ENCODE measurements at regions not wholly inside any gene's neighbourhood (a gene's known extent, or its start where the extent isn't known, plus 50 kb on each side); places are given as distances from the start of the nearest gene placed in this dataset.
"Not testable (repeated sequence)": the region's sequence is repeated elsewhere in the genome, so short reads cannot be mapped to it uniquely, and the experiment has no call there.

- Histone ChIP-seq H4K20me1 (ENCODE audit: insufficient read depth, low read length) (no peaks in the 10 kb centered on the region), H3F3A (ENCODE audit: insufficient read depth, low read length) (no peaks in the 10 kb centered on the region), H3K9ac (ENCODE audit: low read length) (no peak overlapping the region), H3K79me2 (ENCODE audit: low read length) (no peaks in the 10 kb centered on the region), H3K9me3 (replicated peaks; ENCODE audit: insufficient read depth, low read length) (no peaks in the 10 kb centered on the region), H3K27ac (ENCODE audit: low read length) (no peak overlapping the region), H2AFZ (ENCODE audit: low read length) (no peak overlapping the region), H3K4me1 (ENCODE audit: low read length) (peaks cover 4% of the 10 kb centered on the region; the same call in 1 of the 2 replicates), H3K4me3 (ENCODE audit: low read length) (no peak overlapping the region), H3K27me3 (replicated peaks; ENCODE audit: insufficient read depth, low read length) (no peaks in the 10 kb centered on the region), H3K9me2 (replicated peaks; ENCODE audit: insufficient read depth, low read length) (no peaks in the 10 kb centered on the region), H3K4me2 (ENCODE audit: low read depth, low read length) (no peak overlapping the region), H3K36me3 (replicated peaks; ENCODE audit: insufficient read depth, low read length) (no peaks in the 10 kb centered on the region)
- TF ChIP-seq EZH2 (optimal IDR thresholded peaks at IDR 0.05; ENCODE audit: low read depth, low read length) (no peak), EZH2phosphoT487 (IDR thresholded peaks at IDR 0.05; ENCODE audit: low read length) (no peak), CTCF (IDR thresholded peaks at IDR 0.05; ENCODE audit: low read length) (no peak)
- no peak for DNase-seq
These were observed 79.1 kb upstream of the FAN1 start for GRCh38 chr15:30824518-30825195.

- Histone ChIP-seq H3K4me1 (ENCODE audit: low read length) (peaks cover 2% of the 10 kb centered on the region; the same call in 1 of the 2 replicates), H3K27ac (ENCODE audit: low read length) (no peak overlapping the region), H3K9me2 (replicated peaks; ENCODE audit: insufficient read depth, low read length) (no peaks in the 10 kb centered on the region), H3K4me3 (ENCODE audit: low read length) (no peak overlapping the region), H3K4me2 (ENCODE audit: low read depth, low read length) (no peak overlapping the region), H2AFZ (ENCODE audit: low read length) (no peak overlapping the region), H3K36me3 (replicated peaks; ENCODE audit: insufficient read depth, low read length) (no peaks in the 10 kb centered on the region), H3F3A (ENCODE audit: insufficient read depth, low read length) (no peaks in the 10 kb centered on the region), H3K9me3 (replicated peaks; ENCODE audit: insufficient read depth, low read length) (no peaks in the 10 kb centered on the region), H3K79me2 (ENCODE audit: low read length) (0 out of 2 replicates have a peak, but pooled peaks cover 6% of the 10 kb centered on the region), H4K20me1 (ENCODE audit: insufficient read depth, low read length) (no peaks in the 10 kb centered on the region), H3K27me3 (replicated peaks; ENCODE audit: insufficient read depth, low read length) (no peaks in the 10 kb centered on the region), H3K9ac (ENCODE audit: low read length) (no peak overlapping the region)
- TF ChIP-seq EZH2phosphoT487 (IDR thresholded peaks at IDR 0.05; ENCODE audit: low read length) (no peak), CTCF (IDR thresholded peaks at IDR 0.05; ENCODE audit: low read length) (no peak), EZH2 (optimal IDR thresholded peaks at IDR 0.05; ENCODE audit: low read depth, low read length) (no peak)
- no peak for DNase-seq
These were observed 76.0 kb upstream of the FAN1 start for GRCh38 chr15:30827625-30828303.

GRCh38 chr15:30828304-30828639, 75.4 kb upstream of the FAN1 start:
- not testable (repeated sequence) for H3K9ac ChIP-seq (ENCODE audit: low read length); H4K20me1 ChIP-seq (ENCODE audit: insufficient read depth, low read length); H3K27ac ChIP-seq (ENCODE audit: low read length); H3K9me2 ChIP-seq (replicated peaks; ENCODE audit: insufficient read depth, low read length); H3K27me3 ChIP-seq (replicated peaks; ENCODE audit: insufficient read depth, low read length); H3K9me3 ChIP-seq (replicated peaks; ENCODE audit: insufficient read depth, low read length); H3F3A ChIP-seq (ENCODE audit: insufficient read depth, low read length); H3K79me2 ChIP-seq (ENCODE audit: low read length); H3K36me3 ChIP-seq (replicated peaks; ENCODE audit: insufficient read depth, low read length); H3K4me2 ChIP-seq (ENCODE audit: low read depth, low read length); H2AFZ ChIP-seq (ENCODE audit: low read length); DNase-seq; H3K4me3 ChIP-seq (ENCODE audit: low read length); H3K4me1 ChIP-seq (ENCODE audit: low read length)

- Histone ChIP-seq H3K4me3 (ENCODE audit: low read length) (no peak overlapping the region), H3K27me3 (replicated peaks; ENCODE audit: insufficient read depth, low read length) (no peaks in the 10 kb centered on the region), H3K27ac (ENCODE audit: low read length) (no peak overlapping the region), H3K4me1 (ENCODE audit: low read length) (no peaks in the 10 kb centered on the region), H3K4me2 (ENCODE audit: low read depth, low read length) (no peak overlapping the region), H2AFZ (ENCODE audit: low read length) (no peak overlapping the region), H3K9ac (ENCODE audit: low read length) (no peak overlapping the region), H4K20me1 (ENCODE audit: insufficient read depth, low read length) (no peaks in the 10 kb centered on the region), H3F3A (ENCODE audit: insufficient read depth, low read length) (no peaks in the 10 kb centered on the region), H3K79me2 (ENCODE audit: low read length) (0 out of 2 replicates have a peak, but pooled peaks cover 6% of the 10 kb centered on the region), H3K9me2 (replicated peaks; ENCODE audit: insufficient read depth, low read length) (no peaks in the 10 kb centered on the region), H3K36me3 (replicated peaks; ENCODE audit: insufficient read depth, low read length) (no peaks in the 10 kb centered on the region), H3K9me3 (replicated peaks; ENCODE audit: insufficient read depth, low read length) (no peaks in the 10 kb centered on the region)
- TF ChIP-seq EZH2phosphoT487 (IDR thresholded peaks at IDR 0.05; ENCODE audit: low read length) (no peak), EZH2 (optimal IDR thresholded peaks at IDR 0.05; ENCODE audit: low read depth, low read length) (no peak)
- no peak for DNase-seq
These were observed 72.8 kb upstream of the FAN1 start for GRCh38 chr15:30830961-30831360.

GRCh38 chr15:30833379-30833778, 70.3 kb upstream of the FAN1 start:
- not testable (repeated sequence) for H3K9ac ChIP-seq (ENCODE audit: low read length); H3K79me2 ChIP-seq (ENCODE audit: low read length); H3K4me1 ChIP-seq (ENCODE audit: low read length); H3K27ac ChIP-seq (ENCODE audit: low read length); H3K36me3 ChIP-seq (replicated peaks; ENCODE audit: insufficient read depth, low read length); H3K4me2 ChIP-seq (ENCODE audit: low read depth, low read length); H3K27me3 ChIP-seq (replicated peaks; ENCODE audit: insufficient read depth, low read length); H2AFZ ChIP-seq (ENCODE audit: low read length); H3F3A ChIP-seq (ENCODE audit: insufficient read depth, low read length); H3K9me2 ChIP-seq (replicated peaks; ENCODE audit: insufficient read depth, low read length); H3K4me3 ChIP-seq (ENCODE audit: low read length); H4K20me1 ChIP-seq (ENCODE audit: insufficient read depth, low read length); DNase-seq; H3K9me3 ChIP-seq (replicated peaks; ENCODE audit: insufficient read depth, low read length)

GRCh38 chr15:30841639-30842038, 62.1 kb upstream of the FAN1 start:
- not testable (repeated sequence) for H3K27me3 ChIP-seq (replicated peaks; ENCODE audit: insufficient read depth, low read length); DNase-seq; H3K9me2 ChIP-seq (replicated peaks; ENCODE audit: insufficient read depth, low read length); H3F3A ChIP-seq (ENCODE audit: insufficient read depth, low read length); H2AFZ ChIP-seq (ENCODE audit: low read length); H3K4me2 ChIP-seq (ENCODE audit: low read depth, low read length); H4K20me1 ChIP-seq (ENCODE audit: insufficient read depth, low read length); H3K9ac ChIP-seq (ENCODE audit: low read length); H3K36me3 ChIP-seq (replicated peaks; ENCODE audit: insufficient read depth, low read length); H3K9me3 ChIP-seq (replicated peaks; ENCODE audit: insufficient read depth, low read length); H3K79me2 ChIP-seq (ENCODE audit: low read length); H3K27ac ChIP-seq (ENCODE audit: low read length); H3K4me3 ChIP-seq (ENCODE audit: low read length)
- H3K4me1 ChIP-seq (ENCODE audit: low read length): peaks cover 14% of the 10 kb centered on the region
